Loucy (cell line): ENCODE measurements at regions not wholly inside any gene's neighbourhood (a gene's known extent, or its start where the extent isn't known, plus 50 kb on each side); places are given as distances from the start of the nearest gene placed in this dataset.

Experiments used
- H2AFZ ChIP-seq: fragments of 200-600 bp; sonication (generic); 2 replicates; pipeline ENCODE4 v1.6.0; 2016; ENCODE audit warnings: antibody characterized with exemption, mild to moderate bottlenecking, low read length, moderate library complexity
- H3F3A ChIP-seq: fragments of 200-600 bp; 2 replicates; pipeline ENCODE4 v1.6.0; 2016; ENCODE audit warnings: antibody characterized with exemption, low read depth, mild to moderate bottlenecking
- H3K27me3 ChIP-seq: fragments of 200-600 bp; sonication (generic); 2 replicates; pipeline ENCODE4 v1.6.1; 2014; ENCODE audit warnings: low read length, mild to moderate bottlenecking; ENCODE audit not compliant: insufficient read depth, poor library complexity, severe bottlenecking
- H3K36me3 ChIP-seq: fragments of 200-600 bp; sonication (generic); 2 replicates; pipeline ENCODE4 v1.6.1; 2016; ENCODE audit warnings: low read length; ENCODE audit not compliant: insufficient read depth
- H3K4me1 ChIP-seq: fragments of 200-600 bp; sonication (generic); 2 replicates; pipeline ENCODE4 v1.5.1; 2014; ENCODE audit warnings: low read length, mild to moderate bottlenecking; ENCODE audit not compliant: insufficient read depth, poor library complexity, severe bottlenecking
- H3K4me2 ChIP-seq: fragments of 200-600 bp; sonication (generic); 2 replicates; pipeline ENCODE4 v1.6.0; 2014; ENCODE audit warnings: antibody characterized with exemption, low read length, low read depth, mild to moderate bottlenecking; ENCODE audit not compliant: poor library complexity, severe bottlenecking
- H3K4me3 ChIP-seq: fragments of 200-600 bp; sonication (generic); 2 replicates; pipeline ENCODE4 v1.5.1; 2014; ENCODE audit warnings: low read length, mild to moderate bottlenecking, mixed read lengths; ENCODE audit not compliant: poor library complexity, severe bottlenecking
- H3K79me2 ChIP-seq: fragments of 200-600 bp; sonication (generic); 2 replicates; pipeline ENCODE4 v1.6.1; 2014; ENCODE audit warnings: low read length; ENCODE audit not compliant: insufficient read depth
- H3K9ac ChIP-seq: fragments of 200-600 bp; sonication (generic); 2 replicates; pipeline ENCODE4 v1.6.0; 2014; ENCODE audit warnings: mild to moderate bottlenecking, low read depth, low read length, moderate library complexity; ENCODE audit not compliant: poor library complexity, severe bottlenecking
- H3K9me2 ChIP-seq: fragments of 200-600 bp; sonication (generic); replicated peaks from 2 replicates; pipeline ENCODE4 v1.6.1; 2016; ENCODE audit warnings: low read depth, low read length, mixed read lengths
- H3K9me3 ChIP-seq: fragments of 200-600 bp; sonication (generic); 2 replicates; pipeline ENCODE4 v1.6.1; 2014; ENCODE audit warnings: mild to moderate bottlenecking, antibody characterized with exemption, low read length, low read depth; ENCODE audit not compliant: insufficient read depth
- H4K20me1 ChIP-seq: fragments of 200-600 bp; sonication (generic); 2 replicates; pipeline ENCODE4 v1.6.0; 2014; ENCODE audit warnings: antibody characterized with exemption, low read length, mild to moderate bottlenecking; ENCODE audit not compliant: insufficient read depth, poor library complexity, severe bottlenecking
- EZH2phosphoT487 ChIP-seq: fragments of 200-600 bp; IDR thresholded peaks from 2 replicates; pipeline ENCODE4 v1.6.1; 2018; ENCODE audit warnings: antibody characterized with exemption, mild to moderate bottlenecking, moderate library complexity, borderline replicate concordance
- TF ChIP-seq, protein P1 (sequence below): fragments of 200-600 bp; sonication (generic); conservative IDR thresholded peaks from 2 replicates; pipeline ENCODE4 v1.5.1; 2014; ENCODE audit warnings: mild to moderate bottlenecking, antibody characterized with exemption, low read length

DNA sequence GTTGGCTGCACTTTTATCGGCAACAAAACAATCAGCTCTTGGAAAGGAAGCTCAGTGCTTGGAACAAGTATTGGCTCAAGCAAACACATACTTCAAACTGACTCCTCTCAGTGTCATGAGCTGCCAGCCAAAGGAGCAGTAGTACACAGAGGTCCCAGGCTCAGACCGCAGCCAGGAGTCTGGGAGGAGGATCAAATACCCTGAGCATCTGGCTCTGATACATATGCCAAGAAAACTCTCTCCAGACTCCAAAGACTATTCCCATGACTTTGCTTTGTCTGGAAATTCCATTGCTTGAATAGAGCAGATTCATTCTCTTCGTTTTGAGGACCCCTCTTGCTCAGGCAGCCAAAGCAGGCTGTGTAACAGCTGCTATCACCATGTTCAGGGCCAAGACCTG, 501.6 kb upstream of the PSMD7 start:
- Histone ChIP-seq H3K4me1 (no peaks in the 10 kb centered on the region), H3K36me3 (no peaks in the 10 kb centered on the region), H3F3A (no peaks in the 10 kb centered on the region), H3K4me3 (no peak overlapping the region), H3K27me3 (no peaks in the 10 kb centered on the region), H4K20me1 (no peaks in the 10 kb centered on the region), H3K4me2 (no peak overlapping the region), H3K79me2 (no peaks in the 10 kb centered on the region), H3K9ac (no peak overlapping the region), H3K9me3 (no peaks in the 10 kb centered on the region), H3K9me2 (no peaks in the 10 kb centered on the region), H2AFZ (no peak overlapping the region)
- no peak for TF ChIP-seq EZH2phosphoT487
- TF ChIP-seq, protein P1, sequence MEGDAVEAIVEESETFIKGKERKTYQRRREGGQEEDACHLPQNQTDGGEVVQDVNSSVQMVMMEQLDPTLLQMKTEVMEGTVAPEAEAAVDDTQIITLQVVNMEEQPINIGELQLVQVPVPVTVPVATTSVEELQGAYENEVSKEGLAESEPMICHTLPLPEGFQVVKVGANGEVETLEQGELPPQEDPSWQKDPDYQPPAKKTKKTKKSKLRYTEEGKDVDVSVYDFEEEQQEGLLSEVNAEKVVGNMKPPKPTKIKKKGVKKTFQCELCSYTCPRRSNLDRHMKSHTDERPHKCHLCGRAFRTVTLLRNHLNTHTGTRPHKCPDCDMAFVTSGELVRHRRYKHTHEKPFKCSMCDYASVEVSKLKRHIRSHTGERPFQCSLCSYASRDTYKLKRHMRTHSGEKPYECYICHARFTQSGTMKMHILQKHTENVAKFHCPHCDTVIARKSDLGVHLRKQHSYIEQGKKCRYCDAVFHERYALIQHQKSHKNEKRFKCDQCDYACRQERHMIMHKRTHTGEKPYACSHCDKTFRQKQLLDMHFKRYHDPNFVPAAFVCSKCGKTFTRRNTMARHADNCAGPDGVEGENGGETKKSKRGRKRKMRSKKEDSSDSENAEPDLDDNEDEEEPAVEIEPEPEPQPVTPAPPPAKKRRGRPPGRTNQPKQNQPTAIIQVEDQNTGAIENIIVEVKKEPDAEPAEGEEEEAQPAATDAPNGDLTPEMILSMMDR: no peak

DNA sequence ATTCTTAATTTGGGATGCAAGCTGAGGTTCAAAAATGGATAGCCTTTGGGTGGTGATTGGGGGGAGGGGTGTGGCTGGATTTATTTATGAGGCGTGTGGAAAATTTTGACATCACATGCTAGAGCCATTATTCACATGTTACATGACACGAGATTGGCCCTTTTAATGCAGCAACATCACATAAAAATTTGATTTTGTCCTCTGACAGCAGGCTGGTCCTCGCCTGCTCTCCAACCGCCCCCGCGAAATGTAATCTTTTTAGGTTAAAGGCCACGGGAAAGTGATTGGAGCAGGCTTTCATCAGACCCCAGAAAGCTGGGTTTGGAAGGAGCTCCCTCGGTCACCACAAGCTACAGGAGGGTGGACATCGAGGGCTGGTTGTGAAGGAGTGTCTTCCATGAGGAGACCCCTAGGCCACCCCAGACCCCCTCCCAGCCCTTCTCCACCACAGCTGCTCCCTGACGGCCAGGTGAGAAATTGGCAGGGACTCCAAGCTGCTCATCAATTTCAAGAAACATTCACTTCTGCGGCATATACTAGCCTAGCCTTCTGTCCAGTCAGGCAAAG, 502.7 kb upstream of the PSMD7 start:
- Histone ChIP-seq H3K79me2 (no peaks in the 10 kb centered on the region), H3K9me2 (no peaks in the 10 kb centered on the region), H3K4me3 (no peak overlapping the region), H3K9me3 (no peaks in the 10 kb centered on the region), H3K27me3 (no peaks in the 10 kb centered on the region), H3K4me1 (no peaks in the 10 kb centered on the region), H4K20me1 (no peaks in the 10 kb centered on the region), H3K36me3 (no peaks in the 10 kb centered on the region), H3K4me2 (no peak overlapping the region), H3K9ac (no peak overlapping the region), H2AFZ (no peak overlapping the region), H3F3A (no peaks in the 10 kb centered on the region)
- no peak for TF ChIP-seq EZH2phosphoT487
- TF ChIP-seq, protein P1: no peak

DNA sequence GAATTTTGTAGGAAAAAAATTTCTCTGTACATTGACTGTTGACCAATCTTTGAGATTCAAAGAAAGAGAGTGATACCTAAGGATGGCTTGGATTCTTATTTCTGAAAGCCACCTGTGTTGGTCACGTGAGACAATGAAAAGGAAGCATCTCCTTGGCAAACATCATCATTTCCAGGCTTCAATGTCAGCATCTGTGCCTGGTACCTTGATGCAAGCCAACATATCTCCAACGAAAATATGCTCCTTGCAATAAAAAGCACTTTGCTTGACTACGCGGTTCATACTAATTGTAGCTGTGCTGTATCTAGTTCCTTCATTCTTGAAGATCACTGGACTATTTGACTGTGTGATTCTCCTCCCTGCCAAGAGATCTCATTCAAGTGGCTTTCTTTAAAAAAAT, 503.4 kb upstream of the PSMD7 start:
- H2AFZ ChIP-seq: no peak overlapping the region
- H3F3A ChIP-seq: no peaks in the 10 kb centered on the region
- H3K27me3 ChIP-seq: no peaks in the 10 kb centered on the region
- H3K4me1 ChIP-seq: no peaks in the 10 kb centered on the region
- no peaks in the 10 kb centered on the region for H3K36me3 ChIP-seq
- TF ChIP-seq, protein P1: no peak
- no peak for TF ChIP-seq EZH2phosphoT487
- H3K4me2 ChIP-seq: no peak overlapping the region
- no peaks in the 10 kb centered on the region for H3K79me2 ChIP-seq
- H3K4me3 ChIP-seq: no peak overlapping the region
- H3K9me2 ChIP-seq: no peaks in the 10 kb centered on the region
- no peaks in the 10 kb centered on the region for H4K20me1 ChIP-seq
- no peaks in the 10 kb centered on the region for H3K9me3 ChIP-seq
- no peak overlapping the region for H3K9ac ChIP-seq
